ENCODE measurements at regions not wholly inside any gene's neighbourhood (a gene's known extent, or its start where the extent isn't known, plus 50 kb on each side); places are given as distances from the start of the nearest gene placed in this dataset.

DNA sequence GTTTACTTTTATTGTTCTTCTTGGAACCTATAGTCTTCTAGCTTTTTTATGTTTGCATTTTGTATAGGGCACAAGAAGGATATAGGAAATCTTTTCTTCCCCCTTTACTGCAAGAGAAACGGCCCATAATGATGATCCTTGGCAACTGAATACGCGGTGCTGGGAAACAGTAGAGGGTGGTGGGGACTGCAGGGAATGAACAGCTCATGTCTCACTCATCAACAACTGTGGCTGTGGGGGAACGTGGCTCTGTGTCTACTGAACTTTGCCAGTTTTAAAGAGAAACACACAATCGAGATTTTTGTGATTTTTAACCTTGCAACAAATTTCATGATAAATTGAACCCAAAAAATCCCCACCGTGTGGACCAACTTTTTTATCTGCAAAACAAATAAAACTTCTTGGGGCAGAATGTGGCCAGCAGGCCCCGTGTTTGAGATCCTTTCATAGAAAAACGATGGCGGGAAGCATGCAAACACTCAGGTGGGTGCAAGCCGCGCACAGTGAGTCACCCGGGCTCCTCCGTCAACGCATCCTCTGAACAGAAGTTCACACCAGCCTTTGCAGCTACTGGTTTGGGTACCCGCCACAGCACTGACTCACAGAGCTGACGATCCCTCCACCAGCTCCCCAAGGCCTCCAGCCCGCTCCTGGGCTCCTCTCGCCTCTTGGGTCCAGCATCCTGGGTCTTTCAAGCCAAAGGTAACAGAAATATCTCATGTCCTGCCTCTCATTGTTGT, 149.3 kb downstream of the COL6A3 start:
- Histone ChIP-seq H3K14ac (ENCODE audit: low read length in 2 of 2) (no peak overlapping the region), H3K4ac (ENCODE audit: low read depth in 1 of 2, low read length in 2 of 2) (peak overlapping the region; percentile 17 to 64), H3K23ac (ENCODE audit: low read length in 2 of 2) (no peak overlapping the region), H2BK5ac (ENCODE audit: low read depth, low read length, poor library complexity, severe bottlenecking) (no peak overlapping the region), H3K4me2 (ENCODE audit: low read length, poor library complexity, severe bottlenecking) (no peak overlapping the region), H3K27me3 (ENCODE audit: control insufficient read depth in 1 of 2, insufficient read depth in 1 of 2, low read length in 2 of 2) (no peaks in the 10 kb centered on the region), H2AK5ac (ENCODE audit: low read length, severe bottlenecking) (peak overlapping the region; percentile 35), H3K27ac (ENCODE audit: low read length, poor library complexity, severe bottlenecking) (peak overlapping the region; percentile 30), H3K36me3 (ENCODE audit: control insufficient read depth in 1 of 2, insufficient read depth in 2 of 2, low read depth in 1 of 2, low read length in 2 of 2) (peaks cover 0 to 2% of the 10 kb centered on the region in 2 experiments), H3K18ac (ENCODE audit: low read depth in 1 of 2, low read length in 2 of 2) (peak overlapping the region; percentile 13 to 16), H2BK15ac (ENCODE audit: low read depth, poor library complexity, severe bottlenecking) (no peak overlapping the region), H2AFZ (ENCODE audit: low read depth, low read length) (no peak overlapping the region), H3K9me3 (ENCODE audit: control insufficient read depth, low read length) (no peaks in the 10 kb centered on the region), H2BK120ac (ENCODE audit: low read depth, low read length) (no peak overlapping the region), H2BK12ac (ENCODE audit: low read length in 2 of 2) (peak overlapping the region; percentile 59 to 86), H3K4me1 (ENCODE audit: control insufficient read depth, insufficient read depth, low read depth, low read length) (peaks cover 7% of the 10 kb centered on the region), H4K91ac (ENCODE audit: low read length) (no peak overlapping the region), H3K79me1 (replicated peaks; ENCODE audit: low read length, poor library complexity, severe bottlenecking) (no peaks in the 10 kb centered on the region), H3K4me3 (ENCODE audit: insufficient read depth in 1 of 2, low read depth in 1 of 2, low read length in 2 of 2) (no peak overlapping the region), H3K9ac (ENCODE audit: low read length) (peak overlapping the region; percentile 83), H4K8ac (ENCODE audit: low read length) (peak overlapping the region; percentile 61)
- WGBS: 88% methylated on average over 18 of the region's 18 CpGs
- DNase-seq: no peak

DNA sequence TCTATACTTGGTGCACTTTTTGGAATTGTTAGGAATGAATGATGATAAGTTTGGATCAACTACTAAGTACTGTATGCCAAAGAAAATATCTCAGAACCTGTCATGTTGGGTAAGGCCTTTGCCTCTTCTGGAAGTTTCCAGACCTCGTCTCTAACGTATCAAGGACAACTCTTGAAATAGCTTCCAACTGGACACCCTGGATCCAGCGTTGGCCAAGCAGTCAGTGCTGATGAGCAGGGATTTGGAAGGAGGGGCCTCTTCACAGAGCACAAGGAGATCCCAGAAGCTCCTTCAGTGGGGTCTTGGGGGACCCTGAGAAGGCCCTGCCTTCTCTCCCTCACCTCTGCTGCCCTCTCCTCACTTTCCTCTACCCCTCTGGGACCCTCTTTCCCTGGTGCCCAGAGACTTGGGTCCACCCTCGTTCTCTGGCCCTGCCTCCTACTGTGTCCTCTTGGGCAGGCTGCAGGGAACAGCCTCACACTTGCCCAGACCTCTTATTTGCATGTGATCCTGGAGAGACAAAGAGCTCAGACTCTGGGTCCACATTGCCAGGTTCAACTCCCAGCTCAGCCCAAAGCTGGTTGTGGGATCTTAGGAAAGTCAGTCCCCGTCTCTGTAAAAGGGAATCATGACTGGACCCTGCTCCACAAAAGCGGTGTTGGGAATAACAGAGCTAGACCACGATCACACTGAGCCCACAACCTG, 145.8 kb downstream of the COL6A3 start:
- peak overlapping the region; percentile 79 for H2AK5ac ChIP-seq (ENCODE audit: low read length, severe bottlenecking)

DNA sequence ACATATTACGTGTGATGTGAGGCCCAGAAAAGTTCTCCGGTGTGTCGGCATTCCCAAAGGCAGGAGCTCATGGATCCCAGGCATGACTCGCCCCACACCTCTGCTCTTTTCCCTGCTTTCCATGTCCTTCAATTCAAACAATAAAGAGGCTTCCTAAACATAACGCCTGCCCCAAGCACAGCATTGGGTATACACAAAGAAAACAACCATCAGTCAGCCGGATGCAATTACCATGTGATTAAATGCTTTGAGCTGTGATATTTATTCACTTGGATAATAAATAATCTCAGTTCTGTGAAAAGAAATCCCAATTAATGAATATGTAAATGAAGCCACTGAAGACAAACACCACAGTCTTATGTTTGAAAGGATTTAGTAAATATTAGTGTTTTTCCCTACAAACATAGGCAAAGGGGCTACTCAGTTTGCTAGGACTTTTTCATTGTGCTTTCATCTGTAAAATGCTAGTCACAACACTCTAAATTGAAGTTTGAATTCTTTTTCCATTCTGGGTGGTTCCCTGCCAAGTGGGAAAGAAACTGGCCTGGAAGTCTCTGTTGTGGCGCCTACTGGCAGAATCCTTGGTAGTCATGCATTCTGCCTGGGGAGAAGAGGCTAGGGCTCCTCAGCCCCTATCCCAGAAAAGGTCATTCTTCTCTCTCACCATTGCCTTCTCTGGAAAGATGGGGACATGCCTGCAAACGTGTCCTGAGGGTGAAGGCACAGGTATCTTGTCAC, 144.7 kb downstream of the COL6A3 start:
- DNase-seq: no peak
- H3K36me3 ChIP-seq (ENCODE audit: control insufficient read depth in 1 of 2, insufficient read depth in 2 of 2, low read depth in 1 of 2, low read length in 2 of 2): peaks cover 0 to 5% of the 10 kb centered on the region in 2 experiments
- H2BK120ac ChIP-seq (ENCODE audit: low read depth, low read length): peak overlapping the region; percentile 52
- no peak overlapping the region for H3K23ac ChIP-seq (ENCODE audit: low read length in 2 of 2)
- H3K27ac ChIP-seq (ENCODE audit: low read length, poor library complexity, severe bottlenecking): no peak overlapping the region
- peak overlapping the region; percentile 63 to 93 for H2BK12ac ChIP-seq (ENCODE audit: low read length in 2 of 2)
- H2AFZ ChIP-seq (ENCODE audit: low read depth, low read length): no peak overlapping the region
- peak overlapping the region; percentile 56 for H4K8ac ChIP-seq (ENCODE audit: low read length)
- H3K4ac ChIP-seq (ENCODE audit: low read depth in 1 of 2, low read length in 2 of 2): no peak overlapping the region
- no peak overlapping the region for H2BK5ac ChIP-seq (ENCODE audit: low read depth, low read length, poor library complexity, severe bottlenecking)
- H3K27me3 ChIP-seq (ENCODE audit: control insufficient read depth in 1 of 2, insufficient read depth in 1 of 2, low read length in 2 of 2): no peaks in the 10 kb centered on the region
- peaks cover 5% of the 10 kb centered on the region for H3K9me3 ChIP-seq (ENCODE audit: control insufficient read depth, low read length)
- H3K18ac ChIP-seq (ENCODE audit: low read depth in 1 of 2, low read length in 2 of 2): peak overlapping the region in 1 of 2 experiments; percentile 28
- no peak overlapping the region for H3K4me3 ChIP-seq (ENCODE audit: insufficient read depth in 1 of 2, low read depth in 1 of 2, low read length in 2 of 2)
- peak overlapping the region; percentile 84 for H4K91ac ChIP-seq (ENCODE audit: low read length)
- WGBS: 88% methylated on average over 7 of the region's 8 CpGs
- H3K14ac ChIP-seq (ENCODE audit: low read length in 2 of 2): no peak overlapping the region
- H3K79me1 ChIP-seq (replicated peaks; ENCODE audit: low read length, poor library complexity, severe bottlenecking): no peaks in the 10 kb centered on the region
- no peak overlapping the region for H3K4me2 ChIP-seq (ENCODE audit: low read length, poor library complexity, severe bottlenecking)
- peaks cover 15% of the 10 kb centered on the region for H3K4me1 ChIP-seq (ENCODE audit: control insufficient read depth, insufficient read depth, low read depth, low read length)
- H2BK15ac ChIP-seq (ENCODE audit: low read depth, poor library complexity, severe bottlenecking): peak overlapping the region; percentile 44
- H3K9ac ChIP-seq (ENCODE audit: low read length): peak overlapping the region; percentile 51
- no peak overlapping the region for H2AK5ac ChIP-seq (ENCODE audit: low read length, severe bottlenecking)

More for the DNA sequence above, 145.8 kb downstream of the COL6A3 start:
- Histone ChIP-seq H3K9ac (ENCODE audit: low read length) (peak overlapping the region; percentile 28), H3K4ac (ENCODE audit: low read depth in 1 of 2, low read length in 2 of 2) (no peak overlapping the region), H3K4me2 (ENCODE audit: low read length, poor library complexity, severe bottlenecking) (no peak overlapping the region), H3K4me1 (ENCODE audit: control insufficient read depth, insufficient read depth, low read depth, low read length) (peaks cover 16% of the 10 kb centered on the region), H2BK12ac (ENCODE audit: low read length in 2 of 2) (peak overlapping the region; percentile 63 to 72), H3K27me3 (ENCODE audit: control insufficient read depth in 1 of 2, insufficient read depth in 1 of 2, low read length in 2 of 2) (no peaks in the 10 kb centered on the region), H2BK5ac (ENCODE audit: low read depth, low read length, poor library complexity, severe bottlenecking) (no peak overlapping the region), H3K23ac (ENCODE audit: low read length in 2 of 2) (no peak overlapping the region), H3K14ac (ENCODE audit: low read length in 2 of 2) (no peak overlapping the region), H3K27ac (ENCODE audit: low read length, poor library complexity, severe bottlenecking) (no peak overlapping the region), H3K36me3 (ENCODE audit: control insufficient read depth in 1 of 2, insufficient read depth in 2 of 2, low read depth in 1 of 2, low read length in 2 of 2) (peaks cover 0 to 5% of the 10 kb centered on the region in 2 experiments), H3K9me3 (ENCODE audit: control insufficient read depth, low read length) (peaks cover 5% of the 10 kb centered on the region), H2BK120ac (ENCODE audit: low read depth, low read length) (peak overlapping the region; percentile 45), H2BK15ac (ENCODE audit: low read depth, poor library complexity, severe bottlenecking) (peak overlapping the region; percentile 91), H4K91ac (ENCODE audit: low read length) (peak overlapping the region; percentile 54), H3K18ac (ENCODE audit: low read depth in 1 of 2, low read length in 2 of 2) (peak overlapping the region in 1 of 2 experiments; percentile 34), H3K4me3 (ENCODE audit: insufficient read depth in 1 of 2, low read depth in 1 of 2, low read length in 2 of 2) (no peak overlapping the region), H3K79me1 (replicated peaks; ENCODE audit: low read length, poor library complexity, severe bottlenecking) (no peaks in the 10 kb centered on the region), H2AFZ (ENCODE audit: low read depth, low read length) (no peak overlapping the region), H4K8ac (ENCODE audit: low read length) (peak overlapping the region; percentile 7)
- 97% methylated on average over 7 of the region's 7 CpGs for WGBS
- no peak for DNase-seq
